Lower leg skin (tissue), 3 donors: ENCODE measurements at regions not wholly inside any gene's neighbourhood (a gene's known extent, or its start where the extent isn't known, plus 50 kb on each side); places are given as distances from the start of the nearest gene placed in this dataset.

Source experiments
- POLR2A ChIP-seq, 2 donors: fragments of 450-650 bp; IDR thresholded peaks; one replicate each; pipeline ENCODE4 v1.6.1; 2016 to 2017; ENCODE audit warnings: antibody characterized with exemption in 2 of 2, mild to moderate bottlenecking in 1 of 2, moderate library complexity in 1 of 2
- TF ChIP-seq, protein P1 (sequence below), 3 donors: fragments of 450-650 bp; IDR thresholded peaks; one replicate each; pipeline ENCODE4 v1.5.1; 2016; ENCODE audit warnings: antibody characterized with exemption in 3 of 3, mild to moderate bottlenecking in 3 of 3, moderate library complexity in 2 of 3

- TF ChIP-seq, protein P1, sequence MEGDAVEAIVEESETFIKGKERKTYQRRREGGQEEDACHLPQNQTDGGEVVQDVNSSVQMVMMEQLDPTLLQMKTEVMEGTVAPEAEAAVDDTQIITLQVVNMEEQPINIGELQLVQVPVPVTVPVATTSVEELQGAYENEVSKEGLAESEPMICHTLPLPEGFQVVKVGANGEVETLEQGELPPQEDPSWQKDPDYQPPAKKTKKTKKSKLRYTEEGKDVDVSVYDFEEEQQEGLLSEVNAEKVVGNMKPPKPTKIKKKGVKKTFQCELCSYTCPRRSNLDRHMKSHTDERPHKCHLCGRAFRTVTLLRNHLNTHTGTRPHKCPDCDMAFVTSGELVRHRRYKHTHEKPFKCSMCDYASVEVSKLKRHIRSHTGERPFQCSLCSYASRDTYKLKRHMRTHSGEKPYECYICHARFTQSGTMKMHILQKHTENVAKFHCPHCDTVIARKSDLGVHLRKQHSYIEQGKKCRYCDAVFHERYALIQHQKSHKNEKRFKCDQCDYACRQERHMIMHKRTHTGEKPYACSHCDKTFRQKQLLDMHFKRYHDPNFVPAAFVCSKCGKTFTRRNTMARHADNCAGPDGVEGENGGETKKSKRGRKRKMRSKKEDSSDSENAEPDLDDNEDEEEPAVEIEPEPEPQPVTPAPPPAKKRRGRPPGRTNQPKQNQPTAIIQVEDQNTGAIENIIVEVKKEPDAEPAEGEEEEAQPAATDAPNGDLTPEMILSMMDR (IDR thresholded peaks at IDR 0.05): no peak
- TF ChIP-seq POLR2A (IDR thresholded peaks at IDR 0.05): no peak
These were observed 2102.1 kb upstream of the RAG2 start for GRCh38 chr11:38700111-38700510.
